GM18499 (cell line): ENCODE measurements at regions not wholly inside any gene's neighbourhood (a gene's known extent, or its start where the extent isn't known, plus 50 kb on each side); places are given as distances from the start of the nearest gene placed in this dataset.

Experiments
- ATAC-seq: cut with Tn5 transposase; IDR thresholded peaks from one replicate; pipeline ENCODE4 v1.9.1; 2021; ENCODE audit warnings: moderate number of reproducible peaks; ENCODE audit not compliant: insufficient read depth, unreplicated experiment

GRCh38 chr4:123706973-123707372 lies 310.4 kb downstream of the SPRY1 start:
- no peak for ATAC-seq

- ATAC-seq, result no peak
Measured at GRCh38 chr4:123708902-123709301, 312.3 kb downstream of the SPRY1 start.

- no peak for ATAC-seq
Measured at GRCh38 chr4:123709336-123709735, 312.7 kb downstream of the SPRY1 start.

- ATAC-seq, result no peak
Measured at GRCh38 chr4:123731035-123731434, 334.4 kb downstream of the SPRY1 start.

GRCh38 chr4:123737156-123737555 lies 340.6 kb downstream of the SPRY1 start:
- no peak for ATAC-seq

GRCh38 chr4:123739806-123740205 lies 343.2 kb downstream of the SPRY1 start:
- no peak for ATAC-seq

- no peak for ATAC-seq
Measured at GRCh38 chr4:123740236-123740635, 343.6 kb downstream of the SPRY1 start.

GRCh38 chr4:123741906-123742305 lies 345.3 kb downstream of the SPRY1 start:
- no peak for ATAC-seq

- no peak for ATAC-seq
Measured at GRCh38 chr4:123743848-123744247, 347.3 kb downstream of the SPRY1 start.

- ATAC-seq, result no peak
Measured at GRCh38 chr4:123744664-123745290, 348.2 kb downstream of the SPRY1 start.

GRCh38 chr4:123747016-123747415 lies 350.4 kb downstream of the SPRY1 start:
- no peak for ATAC-seq

GRCh38 chr4:123748806-123749205 lies 352.2 kb downstream of the SPRY1 start:
- ATAC-seq, result no peak

- ATAC-seq, result no peak
Measured at GRCh38 chr4:123749383-123749782, 352.8 kb downstream of the SPRY1 start.

- no peak for ATAC-seq
Measured at GRCh38 chr4:123750044-123750443, 353.4 kb downstream of the SPRY1 start.

GRCh38 chr4:123755655-123756054 lies 359.1 kb downstream of the SPRY1 start:
- no peak for ATAC-seq

- no peak for ATAC-seq
Measured at GRCh38 chr4:123767806-123768205, 371.2 kb downstream of the SPRY1 start.

GRCh38 chr4:123770884-123771283 lies 374.3 kb downstream of the SPRY1 start:
- ATAC-seq, result no peak

GRCh38 chr4:123776267-123776666 lies 379.7 kb downstream of the SPRY1 start:
- peak; percentile 94 for ATAC-seq

- no peak for ATAC-seq
Measured at GRCh38 chr4:123777373-123777772, 380.8 kb downstream of the SPRY1 start.

- ATAC-seq, result no peak
Measured at GRCh38 chr4:123783151-123783790, 386.7 kb downstream of the SPRY1 start.

- ATAC-seq, result no peak
Measured at GRCh38 chr4:123783921-123784320, 387.3 kb downstream of the SPRY1 start.

- ATAC-seq, result no peak
Measured at GRCh38 chr4:123784626-123785025, 388.0 kb downstream of the SPRY1 start.
